ENCODE measurements at regions not wholly inside any gene's neighbourhood (a gene's known extent, or its start where the extent isn't known, plus 50 kb on each side); places are given as distances from the start of the nearest gene placed in this dataset.
"Not testable (repeated sequence)": the region's sequence is repeated elsewhere in the genome, so short reads cannot be mapped to it uniquely, and the experiment has no call there.

GRCh38 chr9:134561427-134562145 is 80.0 kb upstream of the COL5A1 start:
- no peak for DNase-seq

GRCh38 chr9:134562146-134562849 is 79.3 kb upstream of the COL5A1 start:
- no peak for DNase-seq

- no peak for DNase-seq
Measured at GRCh38 chr9:134563397-134563796, 78.2 kb upstream of the COL5A1 start.

- DNase-seq = no peak
Measured at GRCh38 chr9:134564431-134565170, 77.0 kb upstream of the COL5A1 start.

GRCh38 chr9:134565316-134565915 is 76.2 kb upstream of the COL5A1 start:
- no peak for DNase-seq

- no peak for DNase-seq
Measured at GRCh38 chr9:134566196-134566847, 75.3 kb upstream of the COL5A1 start.

- no peak for DNase-seq
Measured at GRCh38 chr9:134566936-134567335, 74.7 kb upstream of the COL5A1 start.

GRCh38 chr9:134568116-134568515 is 73.5 kb upstream of the COL5A1 start:
- DNase-seq = no peak

- no peak for DNase-seq
Measured at GRCh38 chr9:134568811-134569210, 72.8 kb upstream of the COL5A1 start.

GRCh38 chr9:134569626-134570025 is 72.0 kb upstream of the COL5A1 start:
- DNase-seq = no peak

GRCh38 chr9:134570151-134570621 is 71.4 kb upstream of the COL5A1 start:
- DNase-seq = no peak

- DNase-seq = no peak
Measured at GRCh38 chr9:134570711-134571325, 70.8 kb upstream of the COL5A1 start.

- DNase-seq = no peak
Measured at GRCh38 chr9:134571326-134571931, 70.2 kb upstream of the COL5A1 start.

- no peak for DNase-seq
Measured at GRCh38 chr9:134571946-134572917, 69.4 kb upstream of the COL5A1 start.

GRCh38 chr9:134574686-134575085 is 66.9 kb upstream of the COL5A1 start:
- not testable (repeated sequence) for DNase-seq

GRCh38 chr9:134575103-134575900 is 66.3 kb upstream of the COL5A1 start:
- DNase-seq = no peak

- DNase-seq = no peak
Measured at GRCh38 chr9:134575901-134576176, 65.8 kb upstream of the COL5A1 start.

GRCh38 chr9:134585021-134585561 is 56.5 kb upstream of the COL5A1 start:
- no peak for DNase-seq
